ENCODE measurements at regions not wholly inside any gene's neighbourhood (a gene's known extent, or its start where the extent isn't known, plus 50 kb on each side); places are given as distances from the start of the nearest gene placed in this dataset.

DNA sequence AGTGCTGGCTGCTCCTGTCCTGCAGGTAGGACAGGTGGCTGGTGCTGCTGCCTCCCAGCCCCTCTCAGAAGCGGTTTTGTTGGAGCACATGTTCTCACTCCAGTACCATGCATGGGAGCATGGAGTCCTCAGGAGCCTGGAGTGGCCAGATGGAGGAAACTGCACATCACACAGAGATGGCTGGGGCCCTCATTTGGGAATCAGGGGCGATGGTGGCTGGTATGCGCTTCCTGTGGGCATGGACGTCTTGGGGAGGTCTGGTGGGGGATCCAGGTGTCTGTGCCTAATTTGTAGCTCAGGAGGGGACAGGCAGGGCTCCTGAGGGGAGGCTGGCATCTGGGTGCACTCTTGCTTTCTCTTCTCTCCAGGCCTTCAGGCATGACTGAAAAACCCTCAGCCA, 168.2 kb downstream of the KLF13 start:
- Mint-ChIP-seq H3K4me1 (peaks cover 2% of the 10 kb centered on the region), H3K4me3 (no peak overlapping the region), H3K36me3 (ENCODE audit: low read depth) (no peaks in the 10 kb centered on the region), H3K27me3 (no peaks in the 10 kb centered on the region), H3K27ac (no peak overlapping the region)
- ATAC-seq (no peak), DNase-seq (no peak)
- H3K9me3 ChIP-seq (ENCODE audit: control insufficient read depth, low read length, poor library complexity, severe bottlenecking) = peaks cover 2% of the 10 kb centered on the region

DNA sequence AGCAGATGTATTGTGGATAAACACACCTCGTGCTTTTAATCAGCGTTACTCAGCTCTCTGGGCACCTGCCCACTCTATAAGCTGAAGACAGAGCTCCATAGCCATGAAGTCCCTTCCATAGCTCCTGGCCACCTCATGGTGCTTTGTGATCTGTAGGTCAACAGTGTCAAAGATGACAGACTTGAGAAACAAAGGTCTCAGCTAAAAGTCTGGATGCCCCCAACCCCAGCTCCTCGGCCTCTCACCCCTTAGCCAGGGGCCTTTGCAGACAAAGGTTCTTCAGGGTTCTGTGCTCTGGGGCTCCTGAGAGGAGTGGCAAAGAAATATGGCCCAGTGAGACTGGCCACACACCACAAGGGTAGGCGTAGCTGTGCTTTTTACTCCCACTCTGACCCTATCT, 168.6 kb downstream of the KLF13 start:
- DNase-seq (no peak), ATAC-seq (no peak)
- Mint-ChIP-seq H3K4me3 (no peak overlapping the region), H3K27me3 (no peaks in the 10 kb centered on the region), H3K4me1 (peaks cover 2% of the 10 kb centered on the region), H3K27ac (no peak overlapping the region), H3K36me3 (ENCODE audit: low read depth) (no peaks in the 10 kb centered on the region)
- H3K9me3 ChIP-seq (ENCODE audit: control insufficient read depth, low read length, poor library complexity, severe bottlenecking) = peaks cover 2% of the 10 kb centered on the region

DNA sequence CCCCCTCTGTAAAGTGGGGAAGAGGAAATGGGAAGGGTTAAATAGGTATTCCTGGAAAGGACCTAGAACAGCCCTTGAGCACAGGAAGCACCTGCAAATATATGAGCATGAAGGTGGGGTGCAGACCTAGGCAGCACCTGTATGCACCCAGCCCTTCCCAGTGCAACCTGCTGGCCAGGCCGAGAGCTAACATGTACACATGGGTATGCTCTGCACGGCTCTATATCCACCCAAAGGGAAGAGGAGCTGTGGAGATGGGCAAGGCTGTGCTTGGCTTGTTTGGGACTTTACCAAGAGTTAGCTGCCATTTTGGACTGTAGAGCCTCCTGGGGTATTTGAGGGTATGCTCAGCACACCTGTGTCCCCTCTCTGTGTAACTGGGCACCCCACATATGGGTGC, 171.2 kb downstream of the KLF13 start:
- H3K9me3 ChIP-seq (ENCODE audit: control insufficient read depth, low read length, poor library complexity, severe bottlenecking) = peaks cover 2% of the 10 kb centered on the region
- Mint-ChIP-seq H3K27me3 (no peaks in the 10 kb centered on the region), H3K27ac (no peak overlapping the region), H3K4me3 (no peak overlapping the region), H3K4me1 (peaks cover 2% of the 10 kb centered on the region), H3K36me3 (ENCODE audit: low read depth) (no peaks in the 10 kb centered on the region)
- ATAC-seq (no peak), DNase-seq (no peak)

DNA sequence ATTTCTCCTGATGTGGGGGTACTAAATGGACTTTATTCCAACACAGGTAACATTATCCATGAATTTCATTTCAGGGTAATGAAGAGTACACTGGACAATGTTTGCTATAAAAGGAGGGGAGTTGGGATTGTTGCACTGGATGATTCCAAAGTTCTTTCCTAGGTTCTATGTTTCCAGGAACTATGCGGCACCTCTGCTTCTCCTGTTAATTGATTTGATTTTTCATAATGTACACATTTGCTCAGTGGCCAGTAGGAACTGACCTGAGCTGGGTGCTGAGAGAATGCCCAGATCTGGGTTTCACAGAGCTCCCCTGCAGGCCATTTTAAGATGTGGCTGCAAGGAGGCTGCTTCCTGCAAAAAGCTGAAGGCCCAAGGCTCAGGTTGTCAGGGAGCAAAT, 171.7 kb downstream of the KLF13 start:
- peaks cover 2% of the 10 kb centered on the region for H3K4me1 Mint-ChIP-seq
- ATAC-seq = no peak
- no peak for DNase-seq
- H3K36me3 Mint-ChIP-seq (ENCODE audit: low read depth) = no peaks in the 10 kb centered on the region
- no peaks in the 10 kb centered on the region for H3K27me3 Mint-ChIP-seq
- no peak overlapping the region for H3K4me3 Mint-ChIP-seq
- no peak overlapping the region for H3K27ac Mint-ChIP-seq
- no peaks in the 10 kb centered on the region for H3K9me3 ChIP-seq (ENCODE audit: control insufficient read depth, low read length, poor library complexity, severe bottlenecking)

DNA sequence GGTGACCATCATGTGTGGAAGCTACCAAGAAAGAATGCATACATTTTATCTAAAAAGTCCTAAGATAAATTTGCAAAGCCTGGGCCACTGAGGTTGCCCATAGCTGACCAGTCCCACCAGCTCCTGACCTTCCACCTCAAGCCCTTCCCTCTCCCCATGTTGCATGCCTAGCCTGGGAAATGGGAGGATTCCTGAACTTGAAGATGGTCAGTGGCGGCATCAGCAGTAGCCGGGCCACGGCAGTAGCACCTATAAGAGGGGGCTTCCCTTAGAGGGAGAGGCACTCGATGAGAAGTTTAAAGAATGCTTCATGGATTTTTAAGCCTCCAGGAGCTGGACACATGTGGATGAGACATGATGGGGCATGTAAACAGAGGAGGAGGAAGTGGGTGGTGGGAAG, 172.1 kb downstream of the KLF13 start:
- H3K4me1 Mint-ChIP-seq = peaks cover 2% of the 10 kb centered on the region
- DNase-seq (no peak), ATAC-seq (no peak)
- H3K9me3 ChIP-seq (ENCODE audit: control insufficient read depth, low read length, poor library complexity, severe bottlenecking) = no peaks in the 10 kb centered on the region
- H3K4me3 Mint-ChIP-seq = no peak overlapping the region
- H3K27me3 Mint-ChIP-seq = no peaks in the 10 kb centered on the region
- no peak overlapping the region for H3K27ac Mint-ChIP-seq
- H3K36me3 Mint-ChIP-seq (ENCODE audit: low read depth) = no peaks in the 10 kb centered on the region

DNA sequence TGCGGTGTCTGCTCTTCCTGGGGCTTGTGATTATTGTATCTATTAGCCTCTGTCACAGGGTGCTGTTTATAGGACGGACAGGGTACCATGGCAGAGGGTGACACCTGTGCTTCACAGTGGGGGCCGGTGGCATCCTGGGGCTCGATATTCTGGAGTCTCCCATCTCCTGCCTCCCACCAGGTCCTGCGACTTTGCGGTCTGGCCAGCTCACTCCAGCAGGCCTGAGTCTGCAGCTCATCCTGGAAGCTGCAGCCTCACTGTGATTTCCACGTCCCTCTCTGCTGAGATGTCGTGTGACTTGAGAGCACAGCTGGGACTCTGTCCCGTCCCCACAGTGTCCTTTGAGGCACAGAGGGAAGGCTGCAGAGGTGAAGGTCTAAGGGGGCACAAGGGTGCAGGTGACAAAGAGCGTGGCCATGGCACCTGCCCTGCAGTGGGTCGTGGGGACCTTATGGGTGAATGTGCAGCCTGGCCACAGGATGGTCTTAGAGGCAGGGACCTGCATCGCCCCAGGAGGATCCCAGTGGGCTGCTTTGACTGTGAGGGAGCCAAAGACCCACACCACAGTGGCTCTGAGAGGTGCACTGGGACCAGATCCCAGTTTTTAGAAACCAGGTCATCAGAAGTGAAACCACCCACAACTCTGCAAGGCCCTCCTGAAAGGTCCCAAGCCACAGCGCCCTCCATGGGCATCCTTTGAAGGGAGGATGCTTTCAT, 172.8 kb downstream of the KLF13 start:
- H3K27ac Mint-ChIP-seq = no peak overlapping the region
- H3K9me3 ChIP-seq (ENCODE audit: control insufficient read depth, low read length, poor library complexity, severe bottlenecking) = no peaks in the 10 kb centered on the region
- no peaks in the 10 kb centered on the region for H3K36me3 Mint-ChIP-seq (ENCODE audit: low read depth)
- no peak overlapping the region for H3K4me3 Mint-ChIP-seq
- DNase-seq (no peak), ATAC-seq (no peak)
- H3K4me1 Mint-ChIP-seq = peaks cover 2% of the 10 kb centered on the region
- H3K27me3 Mint-ChIP-seq = no peaks in the 10 kb centered on the region

DNA sequence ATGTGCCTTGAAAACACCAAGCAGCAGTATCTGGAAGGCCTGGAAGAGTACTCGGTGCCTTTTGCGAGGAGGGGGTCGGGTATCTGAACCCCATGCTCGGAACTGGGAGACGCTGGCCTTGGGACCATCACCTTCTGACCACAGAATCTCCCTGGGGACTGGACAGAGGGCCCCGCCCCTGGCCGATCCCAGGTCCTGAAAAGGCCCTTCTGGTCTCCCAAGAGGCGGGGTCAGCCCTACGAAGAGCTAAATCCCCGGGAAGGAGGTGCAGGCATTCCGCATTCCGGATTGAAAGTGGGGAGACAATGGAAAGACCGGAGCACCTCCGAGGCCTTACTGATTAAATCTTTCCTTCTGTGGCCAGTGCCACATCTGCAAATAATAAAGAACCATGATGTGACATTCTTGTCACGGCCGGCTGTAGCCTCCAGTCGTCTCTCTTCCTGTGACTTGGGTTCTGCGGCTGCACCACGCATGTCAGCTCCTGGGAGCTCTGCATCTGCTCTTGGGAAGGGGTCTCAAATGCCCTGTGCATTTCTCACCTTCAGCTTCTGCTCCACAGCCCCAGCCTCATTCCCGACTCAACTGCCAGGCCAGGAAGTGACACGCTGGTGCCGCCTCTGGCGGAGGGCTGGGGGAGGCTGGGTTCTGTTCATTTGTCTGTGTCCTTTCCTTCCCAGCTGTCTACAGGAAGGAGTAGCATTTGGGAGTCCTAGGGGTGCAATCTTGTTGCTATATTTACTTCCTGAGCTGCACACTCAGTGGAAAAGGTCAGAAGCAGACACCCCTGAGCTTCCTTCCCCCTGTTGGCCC, 173.5 kb downstream of the KLF13 start:
- no peak for DNase-seq
- H3K27ac Mint-ChIP-seq = no peak overlapping the region
- no peaks in the 10 kb centered on the region for H3K27me3 Mint-ChIP-seq
- ATAC-seq = no peak
- H3K4me3 Mint-ChIP-seq = no peak overlapping the region
- peaks cover 2% of the 10 kb centered on the region for H3K4me1 Mint-ChIP-seq
- no peaks in the 10 kb centered on the region for H3K9me3 ChIP-seq (ENCODE audit: control insufficient read depth, low read length, poor library complexity, severe bottlenecking)
- H3K36me3 Mint-ChIP-seq (ENCODE audit: low read depth) = no peaks in the 10 kb centered on the region

DNA sequence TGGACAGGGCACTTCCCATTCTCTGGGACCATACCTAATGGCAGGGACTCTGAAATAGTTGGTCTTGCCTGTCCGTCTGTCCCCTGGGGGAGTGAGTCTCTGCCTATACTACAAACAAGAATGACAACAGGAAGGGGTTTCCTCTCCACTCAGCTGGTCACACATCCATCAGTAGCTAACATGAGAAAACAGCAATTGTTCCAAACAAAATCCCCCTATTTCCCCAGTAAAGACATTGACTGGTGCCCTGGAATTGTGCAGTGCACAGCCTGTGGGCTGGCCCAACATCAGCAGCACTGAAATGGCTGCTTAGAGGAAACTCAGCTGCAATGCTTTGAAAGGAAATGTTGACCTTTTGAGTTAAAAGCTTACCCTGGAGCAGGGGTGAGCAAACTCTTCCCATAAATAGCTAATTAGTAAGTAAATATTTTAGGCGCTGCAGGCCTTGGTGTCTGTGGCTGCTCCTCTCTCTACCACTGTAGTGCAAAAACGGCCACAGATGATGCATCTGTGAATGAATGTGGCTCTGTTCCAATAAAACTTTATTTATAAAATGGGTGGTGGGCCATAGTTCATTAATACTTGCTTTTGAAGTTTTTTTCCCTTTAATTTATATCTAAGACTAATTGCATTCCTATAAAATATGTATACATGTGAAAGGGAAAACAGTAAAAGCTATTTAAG, 174.3 kb downstream of the KLF13 start:
- ATAC-seq (no peak), DNase-seq (no peak)
- no peaks in the 10 kb centered on the region for H3K36me3 Mint-ChIP-seq (ENCODE audit: low read depth)
- no peak overlapping the region for H3K4me3 Mint-ChIP-seq
- H3K27me3 Mint-ChIP-seq = no peaks in the 10 kb centered on the region
- H3K27ac Mint-ChIP-seq = no peak overlapping the region
- no peaks in the 10 kb centered on the region for H3K9me3 ChIP-seq (ENCODE audit: control insufficient read depth, low read length, poor library complexity, severe bottlenecking)
- H3K4me1 Mint-ChIP-seq = peaks cover 2% of the 10 kb centered on the region

DNA sequence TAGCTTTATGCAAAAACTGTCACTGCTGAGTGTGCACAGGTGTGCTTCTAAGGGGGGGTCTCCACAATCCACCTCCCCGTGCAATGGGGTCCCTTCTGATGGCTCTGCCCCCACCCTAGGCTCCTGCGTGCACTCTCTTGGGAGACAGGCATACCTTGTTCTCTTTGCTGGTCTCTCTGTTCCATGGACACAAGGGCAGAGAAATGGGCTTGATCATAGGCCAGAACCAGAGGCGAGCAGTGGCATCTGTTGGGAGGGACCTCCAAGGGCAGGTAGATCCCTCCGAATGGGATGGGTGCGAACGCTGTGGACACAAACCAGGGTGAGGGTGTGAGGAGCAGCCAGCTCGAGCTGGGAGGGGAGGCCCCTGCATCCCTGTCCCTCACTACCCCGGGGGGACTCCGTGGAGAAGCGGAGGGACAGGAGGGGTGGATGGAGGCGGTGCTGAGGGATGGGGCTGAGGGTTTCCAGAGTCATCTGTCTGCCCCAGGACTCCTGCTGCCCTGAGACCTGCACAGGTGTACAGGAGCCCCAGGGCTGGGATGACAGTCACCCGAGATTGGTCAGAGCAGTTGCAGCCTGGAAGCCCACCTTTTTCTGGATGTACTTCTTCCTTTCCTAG, 175.0 kb downstream of the KLF13 start:
- no peaks in the 10 kb centered on the region for H3K9me3 ChIP-seq (ENCODE audit: control insufficient read depth, low read length, poor library complexity, severe bottlenecking)
- Mint-ChIP-seq H3K4me3 (no peak overlapping the region), H3K4me1 (peaks cover 3% of the 10 kb centered on the region), H3K27ac (no peak overlapping the region), H3K27me3 (no peaks in the 10 kb centered on the region), H3K36me3 (ENCODE audit: low read depth) (no peaks in the 10 kb centered on the region)
- DNase-seq (no peak), ATAC-seq (no peak)

DNA sequence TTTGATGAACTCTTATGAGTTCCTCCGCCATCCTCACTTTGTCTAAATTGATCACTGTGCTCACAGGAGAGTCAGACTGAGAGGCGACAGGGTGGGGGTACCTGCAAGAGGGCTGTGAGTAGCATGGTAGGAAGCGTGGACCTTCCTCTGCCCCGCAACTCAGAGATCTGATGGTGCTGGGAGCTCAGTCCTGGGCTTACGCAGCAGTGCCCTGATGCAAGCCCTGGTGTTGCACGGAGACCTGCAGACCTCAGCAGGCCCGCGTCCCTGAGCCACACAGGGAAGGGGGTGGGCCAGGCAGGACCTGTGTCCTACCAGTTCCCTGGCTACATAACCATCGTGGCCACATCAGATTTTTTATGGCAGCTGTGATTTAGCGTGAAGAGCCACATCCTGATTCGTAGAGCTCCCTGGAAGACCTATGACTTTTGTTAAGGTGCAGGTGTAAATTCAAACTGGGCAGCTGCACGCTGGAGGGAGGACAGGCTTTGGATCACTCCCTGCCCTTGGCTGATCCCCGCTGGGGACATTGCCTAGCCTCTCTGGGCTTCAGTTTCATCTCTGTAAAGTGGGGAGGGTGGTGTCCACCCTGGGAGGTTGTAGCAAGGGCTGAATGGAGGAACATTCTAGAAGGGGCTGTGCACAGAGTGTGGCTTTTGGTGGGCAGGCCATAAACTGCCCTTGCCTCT, 176.1 kb downstream of the KLF13 start:
- H3K9me3 ChIP-seq (ENCODE audit: control insufficient read depth, low read length, poor library complexity, severe bottlenecking) = no peaks in the 10 kb centered on the region
- Mint-ChIP-seq H3K36me3 (ENCODE audit: low read depth) (no peaks in the 10 kb centered on the region), H3K27ac (no peak overlapping the region), H3K4me3 (no peak overlapping the region), H3K27me3 (no peaks in the 10 kb centered on the region), H3K4me1 (peaks cover 4% of the 10 kb centered on the region)
- DNase-seq = no peak
- no peak for ATAC-seq

DNA sequence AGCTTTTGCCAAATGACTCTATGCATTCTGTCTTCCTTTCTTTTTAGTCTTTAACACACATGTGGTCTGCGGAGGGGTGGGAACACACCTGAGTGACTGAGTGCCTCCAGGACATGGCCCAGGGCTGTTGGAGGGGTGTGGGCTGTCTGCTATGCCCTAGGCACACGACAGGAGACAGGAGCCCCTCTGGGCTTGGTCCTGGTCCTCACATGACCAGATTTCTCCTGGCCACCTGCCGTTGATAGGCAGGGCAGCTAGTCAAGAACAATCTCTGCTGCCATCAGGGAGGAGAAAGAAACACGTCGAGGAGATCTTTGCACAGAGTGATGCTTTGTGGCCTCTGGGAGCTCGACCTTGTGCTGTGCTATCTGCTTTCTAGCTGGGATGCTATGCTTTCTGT, 176.6 kb downstream of the KLF13 start:
- no peaks in the 10 kb centered on the region for H3K9me3 ChIP-seq (ENCODE audit: control insufficient read depth, low read length, poor library complexity, severe bottlenecking)
- DNase-seq (no peak), ATAC-seq (no peak)
- peaks cover 4% of the 10 kb centered on the region for H3K4me1 Mint-ChIP-seq
- no peaks in the 10 kb centered on the region for H3K27me3 Mint-ChIP-seq
- peak overlapping the region; percentile 14 for H3K27ac Mint-ChIP-seq
- H3K36me3 Mint-ChIP-seq (ENCODE audit: low read depth) = no peaks in the 10 kb centered on the region
- H3K4me3 Mint-ChIP-seq = no peak overlapping the region

DNA sequence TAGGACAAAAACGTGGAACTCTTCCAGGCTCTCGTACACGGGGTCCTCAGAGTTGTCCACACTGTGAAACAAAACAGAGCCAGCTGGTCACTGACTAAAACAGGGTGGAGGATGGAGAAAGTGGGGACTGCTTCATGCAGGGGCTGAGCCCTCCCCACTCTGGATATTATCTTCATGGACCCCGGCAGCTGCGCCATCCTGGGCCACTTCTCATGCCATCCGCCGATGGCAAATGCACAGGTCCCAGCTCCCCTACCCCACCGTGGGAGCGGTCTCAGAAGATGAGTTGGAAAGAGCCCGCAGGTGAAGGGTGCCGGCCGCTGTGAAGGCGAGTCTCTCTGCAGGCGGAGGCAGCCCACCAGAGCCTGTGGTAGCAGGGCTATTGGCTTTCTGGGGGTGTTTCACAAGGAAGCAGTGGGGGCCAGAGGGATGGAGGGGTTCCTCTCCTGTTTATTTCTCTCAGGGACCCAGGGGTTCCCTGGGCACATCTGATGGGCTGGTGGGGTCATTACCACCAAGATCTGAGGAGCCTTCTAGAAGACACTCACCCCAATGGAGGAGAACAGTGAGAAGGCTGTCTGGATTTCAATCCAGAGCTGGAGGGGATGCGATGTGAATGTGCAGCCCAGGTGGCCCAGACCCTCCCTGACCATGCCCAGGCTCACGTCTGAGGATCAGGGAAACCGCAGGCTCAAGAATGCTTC, 177.3 kb downstream of the KLF13 start:
- DNase-seq = no peak
- no peak overlapping the region for H3K4me3 Mint-ChIP-seq
- H3K9me3 ChIP-seq (ENCODE audit: control insufficient read depth, low read length, poor library complexity, severe bottlenecking) = no peaks in the 10 kb centered on the region
- no peaks in the 10 kb centered on the region for H3K27me3 Mint-ChIP-seq
- H3K36me3 Mint-ChIP-seq (ENCODE audit: low read depth) = no peaks in the 10 kb centered on the region
- H3K4me1 Mint-ChIP-seq = peaks cover 4% of the 10 kb centered on the region
- peak overlapping the region; percentile 14 for H3K27ac Mint-ChIP-seq
- no peak for ATAC-seq

Data from T-helper 17 cell (primary cell).